HCT116 (cell line): ENCODE measurements at regions not wholly inside any gene's neighbourhood (a gene's known extent, or its start where the extent isn't known, plus 50 kb on each side); places are given as distances from the start of the nearest gene placed in this dataset.

ENCODE experiments used
- TF ChIP-seq, protein P1 (sequence below), 3 experiments: fragments of 200-600 bp in 1 of 3; sonication (generic) in 1 of 3; IDR thresholded peaks in 2 of 3; conservative IDR thresholded peaks in 1 of 3; 2 replicates each; pipeline ENCODE4 v1.5.1; 2012 to 2017; ENCODE audit warnings: low read depth in 2 of 3, low read length in 2 of 3, antibody characterized with exemption in 1 of 3, borderline replicate concordance in 1 of 3, control low read depth in 1 of 3, mild to moderate bottlenecking in 1 of 3, mixed read lengths in 1 of 3, mixed run types in 1 of 3, moderate library complexity in 1 of 3; ENCODE audit not compliant: insufficient read depth in 1 of 3
- TF ChIP-seq, protein P2 (sequence below): IDR thresholded peaks from 2 replicates; pipeline ENCODE4 v1.6.1; 2012; ENCODE audit warnings: low read depth

DNA sequence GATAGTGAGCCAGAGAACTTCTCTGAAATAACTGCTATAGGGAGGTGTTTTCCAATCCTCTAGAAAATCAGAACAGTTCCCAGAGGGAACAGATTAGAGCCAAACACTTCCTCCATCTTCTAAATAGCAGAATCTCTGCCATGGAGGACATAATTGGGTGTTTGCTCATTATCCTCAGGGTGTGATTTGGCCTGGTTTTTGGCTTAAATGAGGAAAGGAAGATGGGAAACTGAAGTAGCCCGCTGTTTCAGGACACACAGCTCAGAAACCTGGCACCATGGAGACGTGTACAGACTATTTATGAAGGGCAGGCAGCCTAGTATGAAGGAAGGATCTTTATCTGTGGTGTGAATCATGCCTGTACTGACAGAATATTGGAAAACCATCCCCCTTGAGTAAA is 231.7 kb upstream of the PRKD1 start:
- TF ChIP-seq, protein P1, sequence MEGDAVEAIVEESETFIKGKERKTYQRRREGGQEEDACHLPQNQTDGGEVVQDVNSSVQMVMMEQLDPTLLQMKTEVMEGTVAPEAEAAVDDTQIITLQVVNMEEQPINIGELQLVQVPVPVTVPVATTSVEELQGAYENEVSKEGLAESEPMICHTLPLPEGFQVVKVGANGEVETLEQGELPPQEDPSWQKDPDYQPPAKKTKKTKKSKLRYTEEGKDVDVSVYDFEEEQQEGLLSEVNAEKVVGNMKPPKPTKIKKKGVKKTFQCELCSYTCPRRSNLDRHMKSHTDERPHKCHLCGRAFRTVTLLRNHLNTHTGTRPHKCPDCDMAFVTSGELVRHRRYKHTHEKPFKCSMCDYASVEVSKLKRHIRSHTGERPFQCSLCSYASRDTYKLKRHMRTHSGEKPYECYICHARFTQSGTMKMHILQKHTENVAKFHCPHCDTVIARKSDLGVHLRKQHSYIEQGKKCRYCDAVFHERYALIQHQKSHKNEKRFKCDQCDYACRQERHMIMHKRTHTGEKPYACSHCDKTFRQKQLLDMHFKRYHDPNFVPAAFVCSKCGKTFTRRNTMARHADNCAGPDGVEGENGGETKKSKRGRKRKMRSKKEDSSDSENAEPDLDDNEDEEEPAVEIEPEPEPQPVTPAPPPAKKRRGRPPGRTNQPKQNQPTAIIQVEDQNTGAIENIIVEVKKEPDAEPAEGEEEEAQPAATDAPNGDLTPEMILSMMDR (IDR thresholded peaks at IDR 0.05 in 2 of 3, conservative IDR thresholded peaks at IDR 0.05 in 1 of 3; ENCODE audit: borderline replicate concordance in 1 of 3, insufficient read depth in 1 of 3, low read depth in 2 of 3, low read length in 2 of 3), result no peak
- TF ChIP-seq, protein P2, sequence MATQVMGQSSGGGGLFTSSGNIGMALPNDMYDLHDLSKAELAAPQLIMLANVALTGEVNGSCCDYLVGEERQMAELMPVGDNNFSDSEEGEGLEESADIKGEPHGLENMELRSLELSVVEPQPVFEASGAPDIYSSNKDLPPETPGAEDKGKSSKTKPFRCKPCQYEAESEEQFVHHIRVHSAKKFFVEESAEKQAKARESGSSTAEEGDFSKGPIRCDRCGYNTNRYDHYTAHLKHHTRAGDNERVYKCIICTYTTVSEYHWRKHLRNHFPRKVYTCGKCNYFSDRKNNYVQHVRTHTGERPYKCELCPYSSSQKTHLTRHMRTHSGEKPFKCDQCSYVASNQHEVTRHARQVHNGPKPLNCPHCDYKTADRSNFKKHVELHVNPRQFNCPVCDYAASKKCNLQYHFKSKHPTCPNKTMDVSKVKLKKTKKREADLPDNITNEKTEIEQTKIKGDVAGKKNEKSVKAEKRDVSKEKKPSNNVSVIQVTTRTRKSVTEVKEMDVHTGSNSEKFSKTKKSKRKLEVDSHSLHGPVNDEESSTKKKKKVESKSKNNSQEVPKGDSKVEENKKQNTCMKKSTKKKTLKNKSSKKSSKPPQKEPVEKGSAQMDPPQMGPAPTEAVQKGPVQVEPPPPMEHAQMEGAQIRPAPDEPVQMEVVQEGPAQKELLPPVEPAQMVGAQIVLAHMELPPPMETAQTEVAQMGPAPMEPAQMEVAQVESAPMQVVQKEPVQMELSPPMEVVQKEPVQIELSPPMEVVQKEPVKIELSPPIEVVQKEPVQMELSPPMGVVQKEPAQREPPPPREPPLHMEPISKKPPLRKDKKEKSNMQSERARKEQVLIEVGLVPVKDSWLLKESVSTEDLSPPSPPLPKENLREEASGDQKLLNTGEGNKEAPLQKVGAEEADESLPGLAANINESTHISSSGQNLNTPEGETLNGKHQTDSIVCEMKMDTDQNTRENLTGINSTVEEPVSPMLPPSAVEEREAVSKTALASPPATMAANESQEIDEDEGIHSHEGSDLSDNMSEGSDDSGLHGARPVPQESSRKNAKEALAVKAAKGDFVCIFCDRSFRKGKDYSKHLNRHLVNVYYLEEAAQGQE, result no peak
